ENCODE measurements at regions not wholly inside any gene's neighbourhood (a gene's known extent, or its start where the extent isn't known, plus 50 kb on each side); places are given as distances from the start of the nearest gene placed in this dataset.

GRCh38 chr5:156240414-156240813 is 86.5 kb upstream of the SGCD start:
- TF ChIP-seq POLR2A (IDR thresholded peaks at IDR 0.05; ENCODE audit: low read depth, low read length), result no peak
- TF ChIP-seq CTCF (conservative IDR thresholded peaks at IDR 0.05; ENCODE audit: low read depth, low read length), result no peak
- TF ChIP-seq CEBPB (IDR thresholded peaks at IDR 0.05; ENCODE audit: low read depth, low read length), result no peak
- TF ChIP-seq RAD21 (IDR thresholded peaks at IDR 0.05; ENCODE audit: low read length), result no peak
- TF ChIP-seq MAZ (IDR thresholded peaks at IDR 0.05; ENCODE audit: borderline replicate concordance, low read depth, low read length), result no peak
- TF ChIP-seq RFX5 (IDR thresholded peaks at IDR 0.05; ENCODE audit: low read depth, low read length), result no peak
- no peak for TF ChIP-seq USF2 (IDR thresholded peaks at IDR 0.05; ENCODE audit: low read depth, low read length)
- TF ChIP-seq, protein P1, sequence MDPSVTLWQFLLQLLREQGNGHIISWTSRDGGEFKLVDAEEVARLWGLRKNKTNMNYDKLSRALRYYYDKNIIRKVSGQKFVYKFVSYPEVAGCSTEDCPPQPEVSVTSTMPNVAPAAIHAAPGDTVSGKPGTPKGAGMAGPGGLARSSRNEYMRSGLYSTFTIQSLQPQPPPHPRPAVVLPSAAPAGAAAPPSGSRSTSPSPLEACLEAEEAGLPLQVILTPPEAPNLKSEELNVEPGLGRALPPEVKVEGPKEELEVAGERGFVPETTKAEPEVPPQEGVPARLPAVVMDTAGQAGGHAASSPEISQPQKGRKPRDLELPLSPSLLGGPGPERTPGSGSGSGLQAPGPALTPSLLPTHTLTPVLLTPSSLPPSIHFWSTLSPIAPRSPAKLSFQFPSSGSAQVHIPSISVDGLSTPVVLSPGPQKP (IDR thresholded peaks at IDR 0.05; ENCODE audit: borderline replicate concordance, low read depth, low read length), result no peak
- no peak for TF ChIP-seq RCOR1 (IDR thresholded peaks at IDR 0.05; ENCODE audit: insufficient replicate concordance, low read length)
- no peak for TF ChIP-seq MAFK (IDR thresholded peaks at IDR 0.05; ENCODE audit: low read depth, low read length)
